Motor neuron (in vitro differentiated cells): ENCODE measurements at regions not wholly inside any gene's neighbourhood (a gene's known extent, or its start where the extent isn't known, plus 50 kb on each side); places are given as distances from the start of the nearest gene placed in this dataset.

Source experiments
- ATAC-seq, 8 experiments: fragments of 200-7000 bp; cut with Tn5 transposase; replicated peaks in 6 of 8; 2 replicates each; pipeline ENCODE4 v1.8.0; 2021; ENCODE audit warnings: mild to moderate bottlenecking in 8 of 8, moderate library complexity in 8 of 8
- H3K27ac ChIP-seq, 2 donors: fragments of 250-450 bp; sonication (Bioruptor Pico); 2 replicates each; pipeline ENCODE4 v1.9.0; 2021; ENCODE audit warnings: antibody characterized with exemption in 2 of 2, mild to moderate bottlenecking in 2 of 2, moderate library complexity in 1 of 2
- H3K4me1 ChIP-seq, 2 donors: fragments of 250-450 bp; sonication (Bioruptor Pico); replicated peaks in 1 of 2; 2 replicates each; pipeline ENCODE4 v1.6.1; 2021; ENCODE audit warnings: antibody characterized with exemption in 2 of 2, mild to moderate bottlenecking in 2 of 2, moderate library complexity in 1 of 2
- H3K4me3 ChIP-seq, 5 donors: fragments of 250-450 bp; sonication (Bioruptor Pico); 2 replicates each; pipeline ENCODE4 v1.9.0; 2021; ENCODE audit warnings: antibody characterized with exemption in 5 of 5, mild to moderate bottlenecking in 5 of 5, moderate library complexity in 4 of 5
- WGBS, 10 experiments: fragments of 450-650 bp; shearing (Covaris generic); methylation state at CpG; one replicate each; pipeline ENCODE4 v1.0.0; 2022; 5-methylcytosine and 5-hydroxymethylcytosine counted together
- in situ Hi-C, 9 experiments: fragments of 400-800 bp; cut with MboI; loops; one replicate each; pipeline ENCODE4 v1.15.0; 2021; ENCODE audit warnings: low sequenced_read_pairs in 9 of 9, low pct_unique_long_range_greater_than_20kb in 2 of 9; ENCODE audit not compliant: unreplicated experiment in 9 of 9

GRCh38 chrX:7247346-7247745, 99.4 kb upstream of the PUDP start:
- Histone ChIP-seq H3K27ac (no peak overlapping the region), H3K4me3 (no peak overlapping the region), H3K4me1 (no peaks in the 10 kb centered on the region)
- in situ Hi-C loops: no loop called here
- ATAC-seq: no peak
- 69 to 100% (median 94%) methylated on average over 1 to 2 of the region's 2 CpGs; no CpG with 5 or more reads in 4 of the 10 experiments for WGBS, 10 experiments

DNA sequence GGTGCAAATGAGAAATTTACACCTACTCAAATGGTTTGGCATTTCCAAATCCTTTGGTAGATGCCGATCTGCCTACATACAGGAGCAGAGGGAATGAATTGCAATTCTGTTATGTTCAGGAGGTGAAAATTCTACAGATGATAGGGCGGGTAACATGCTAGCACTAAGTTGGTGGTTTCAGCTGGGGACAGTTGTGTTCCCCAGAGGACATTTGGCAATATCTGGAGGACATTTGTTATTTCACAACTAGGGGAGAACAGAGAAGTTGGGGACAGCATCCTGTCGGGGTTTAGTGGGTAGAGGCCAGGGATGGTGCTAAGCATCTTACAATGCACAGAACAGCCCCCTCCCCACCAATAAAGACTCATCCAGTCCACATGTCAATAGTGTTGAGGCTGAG, 96.5 kb upstream of the PUDP start:
- no peak overlapping the region for H3K27ac ChIP-seq
- H3K4me1 ChIP-seq: no peaks in the 10 kb centered on the region
- no peak overlapping the region for H3K4me3 ChIP-seq
- no peak for ATAC-seq
- WGBS, 10 experiments: 30 to 100% (median 88%) methylated on average over 1 to 3 of the region's 3 CpGs; no CpG with 5 or more reads in 5 of the 10 experiments
- in situ Hi-C loops: no loop called here

GRCh38 chrX:7242613-7243012, 94.7 kb upstream of the PUDP start:
- WGBS, 10 experiments: 100% methylated on average over 1 of the region's 1 CpG; no CpG with 5 or more reads in 8 of the 10 experiments

DNA sequence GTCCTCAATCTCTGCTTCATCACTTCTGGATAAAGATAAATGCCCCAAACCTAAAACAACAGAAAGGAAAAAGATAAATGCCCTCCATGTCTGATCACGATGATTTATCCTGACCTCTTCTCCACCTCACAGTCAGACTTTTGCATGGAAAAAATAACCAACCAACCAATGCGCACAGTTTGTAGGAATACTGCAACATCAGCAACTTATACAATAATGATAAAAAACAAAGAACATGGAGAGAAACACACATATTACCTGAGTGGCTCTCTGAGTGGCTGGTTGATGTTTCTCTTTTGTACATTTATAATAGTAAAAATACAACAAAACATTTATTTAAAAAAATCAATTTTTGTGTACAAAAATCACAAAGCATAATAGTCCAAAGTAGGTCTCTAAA, 93.0 kb upstream of the PUDP start:
- whole genome bisulfite sequencing, 10 experiments: 96 to 100% (median 100%) methylated on average over 1 to 2 of the region's 2 CpGs; no CpG with 5 or more reads in 7 of the 10 experiments
- Histone ChIP-seq H3K4me3 (no peak overlapping the region), H3K4me1 (no peaks in the 10 kb centered on the region), H3K27ac (no peak overlapping the region)
- in situ Hi-C loops: no loop called here
- ATAC-seq: no peak

More at GRCh38 chrX:7242613-7243012, 94.7 kb upstream of the PUDP start:
- ATAC-seq: no peak
- no peak overlapping the region for H3K27ac ChIP-seq
- in situ Hi-C loops: no loop called here
- H3K4me3 ChIP-seq: no peak overlapping the region
- H3K4me1 ChIP-seq: no peaks in the 10 kb centered on the region

DNA sequence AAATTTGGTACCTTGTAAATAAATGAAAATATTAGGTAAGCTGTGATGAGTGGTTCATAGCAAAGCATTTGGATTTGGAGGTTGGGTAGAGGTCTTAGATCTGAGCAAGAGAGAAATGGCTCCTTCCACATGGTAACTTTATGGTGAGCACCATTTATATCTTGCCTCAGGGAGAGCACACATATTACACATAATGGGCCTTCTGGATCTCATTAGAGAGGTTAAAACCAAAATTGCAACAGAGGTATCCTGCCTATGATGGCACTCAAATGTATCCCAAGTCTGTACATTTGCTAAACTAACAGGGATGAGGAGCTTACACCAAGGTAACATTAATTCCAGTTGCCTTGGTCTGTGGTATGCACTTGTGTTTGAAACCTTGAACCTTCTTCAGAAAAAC, 87.1 kb upstream of the PUDP start:
- H3K27ac ChIP-seq: no peak overlapping the region
- H3K4me3 ChIP-seq: no peak overlapping the region
- ATAC-seq: no peak
- no peaks in the 10 kb centered on the region for H3K4me1 ChIP-seq
- in situ Hi-C loops: no loop called here

- no peaks in the 10 kb centered on the region for H3K4me1 ChIP-seq
- no peak overlapping the region for H3K4me3 ChIP-seq
- 33 to 100% (median 72%) methylated on average over 1 to 4 of the region's 4 CpGs; no CpG with 5 or more reads in 4 of the 10 experiments for WGBS, 10 experiments
- H3K27ac ChIP-seq: no peak overlapping the region
- no peak for ATAC-seq
- in situ Hi-C loops: no loop called here
Observed at GRCh38 chrX:7233580-7234406, 85.8 kb upstream of the PUDP start.

DNA sequence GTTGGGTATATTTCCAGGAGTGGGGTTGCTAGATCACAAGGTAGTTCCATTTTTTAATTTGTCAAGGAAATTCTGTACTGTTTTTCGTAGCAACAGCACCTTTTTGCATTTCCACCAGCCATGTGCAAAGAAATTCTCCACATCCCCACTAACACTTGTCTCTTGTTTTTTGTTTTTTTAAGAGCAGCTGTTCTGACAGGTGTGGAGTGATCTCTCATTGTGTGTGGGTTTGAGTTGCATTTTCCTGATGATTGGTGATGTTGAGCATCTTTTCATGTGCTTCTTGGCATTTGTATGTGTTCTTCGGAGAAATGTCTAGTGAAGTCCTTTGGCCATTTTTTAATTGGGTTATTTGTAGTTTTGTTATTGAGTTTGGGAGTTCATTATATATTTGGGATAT, 80.3 kb upstream of the PUDP start:
- ATAC-seq: no peak
- no peaks in the 10 kb centered on the region for H3K4me1 ChIP-seq
- H3K4me3 ChIP-seq: no peak overlapping the region
- H3K27ac ChIP-seq: no peak overlapping the region
- in situ Hi-C loops: no loop called here
- 0 to 100% (median 93%) methylated on average over 1 to 2 of the region's 2 CpGs; no CpG with 5 or more reads in 5 of the 10 experiments for WGBS, 10 experiments

DNA sequence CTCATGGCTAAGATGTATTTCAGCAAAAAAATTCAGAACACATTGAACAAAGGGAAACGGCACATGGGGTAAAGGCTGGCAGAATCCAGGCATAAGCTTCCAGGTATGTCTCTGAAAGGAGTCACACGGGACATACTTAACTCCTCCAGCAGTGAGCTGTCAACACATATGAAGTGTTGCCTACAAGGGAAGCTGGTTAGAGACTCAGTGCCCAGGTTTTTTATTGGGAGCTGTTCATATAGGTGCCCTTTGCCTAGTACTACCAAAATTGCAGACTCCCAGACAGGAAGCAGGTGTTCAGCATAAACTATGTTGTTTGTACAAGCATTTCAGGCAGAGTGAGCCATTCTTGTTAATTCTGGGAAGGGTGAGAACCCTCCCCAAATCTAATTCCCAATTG, 77.4 kb upstream of the PUDP start:
- Histone ChIP-seq H3K27ac (no peak overlapping the region), H3K4me1 (no peaks in the 10 kb centered on the region), H3K4me3 (no peak overlapping the region)
- ATAC-seq: no peak
- in situ Hi-C loops: no loop called here
- 100% methylated on average over 2 of the region's 2 CpGs; no CpG with 5 or more reads in 9 of the 10 experiments for WGBS, 10 experiments

DNA sequence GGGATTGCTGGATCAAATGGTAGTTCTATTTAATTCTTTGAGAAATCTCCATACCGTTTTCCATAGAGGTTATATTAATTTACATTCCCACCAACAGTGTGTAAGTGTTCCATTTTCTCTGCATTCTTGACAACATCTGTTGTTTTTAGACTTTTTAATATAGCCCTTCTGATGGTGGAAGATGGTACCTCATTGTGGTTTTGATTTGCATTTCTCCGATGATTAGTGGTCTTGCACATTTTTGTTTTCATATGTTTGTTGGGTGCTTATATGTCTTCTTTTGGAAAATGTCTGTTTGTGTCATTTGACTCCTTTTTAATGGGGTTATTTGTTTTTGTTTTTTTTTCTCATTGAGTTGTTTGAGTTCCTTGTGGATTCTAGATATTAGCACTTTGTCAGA, 75.3 kb upstream of the PUDP start:
- ATAC-seq: no peak
- in situ Hi-C loops: no loop called here
- Histone ChIP-seq H3K27ac (no peak overlapping the region), H3K4me3 (no peak overlapping the region), H3K4me1 (no peaks in the 10 kb centered on the region)
- WGBS, 10 experiments: 0 to 100% (median 62%) methylated on average over 1 to 2 of the region's 2 CpGs; no CpG with 5 or more reads in 2 of the 10 experiments

- no peak overlapping the region for H3K27ac ChIP-seq
- ATAC-seq: no peak
- WGBS, 10 experiments: 73 to 96% (median 83%) methylated on average over 3 to 9 of the region's 10 CpGs; no CpG with 5 or more reads in 6 of the 10 experiments
- in situ Hi-C loops: no loop called here
- no peak overlapping the region for H3K4me3 ChIP-seq
- no peaks in the 10 kb centered on the region for H3K4me1 ChIP-seq
Observed at GRCh38 chrX:7220121-7220520, 72.2 kb upstream of the PUDP start.

DNA sequence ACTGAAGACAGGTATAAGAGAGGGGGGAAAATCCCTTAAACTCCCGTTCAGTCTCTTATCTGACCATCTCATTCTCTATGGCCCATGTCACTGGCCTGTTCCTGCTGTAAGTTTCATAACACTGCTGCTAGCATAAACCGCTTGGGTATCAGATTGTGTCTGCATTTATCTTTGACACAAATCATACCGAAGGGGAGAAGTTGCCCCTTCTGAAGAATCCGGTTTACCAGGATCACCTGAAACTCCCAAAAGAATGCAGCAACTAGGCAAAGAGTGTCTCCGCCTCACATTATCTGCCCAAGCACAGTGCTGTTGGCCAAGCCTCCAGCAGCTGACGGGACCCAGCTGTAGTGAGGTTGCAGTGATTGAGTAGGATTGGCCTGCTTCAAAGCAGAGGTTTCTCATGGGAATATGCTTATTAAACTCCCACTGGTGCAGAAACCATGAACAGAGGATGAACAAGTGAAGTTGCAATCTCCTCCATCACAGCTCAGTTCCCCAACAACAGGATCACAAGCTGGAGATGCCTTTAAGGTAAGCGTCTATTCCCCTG, 71.3 kb upstream of the PUDP start:
- no peak overlapping the region for H3K4me3 ChIP-seq
- H3K4me1 ChIP-seq: no peaks in the 10 kb centered on the region
- H3K27ac ChIP-seq: no peak overlapping the region
- 71 to 100% (median 90%) methylated on average over 1 to 5 of the region's 7 CpGs; no CpG with 5 or more reads in 4 of the 10 experiments for WGBS, 10 experiments
- ATAC-seq: no peak
- in situ Hi-C loops: no loop called here

DNA sequence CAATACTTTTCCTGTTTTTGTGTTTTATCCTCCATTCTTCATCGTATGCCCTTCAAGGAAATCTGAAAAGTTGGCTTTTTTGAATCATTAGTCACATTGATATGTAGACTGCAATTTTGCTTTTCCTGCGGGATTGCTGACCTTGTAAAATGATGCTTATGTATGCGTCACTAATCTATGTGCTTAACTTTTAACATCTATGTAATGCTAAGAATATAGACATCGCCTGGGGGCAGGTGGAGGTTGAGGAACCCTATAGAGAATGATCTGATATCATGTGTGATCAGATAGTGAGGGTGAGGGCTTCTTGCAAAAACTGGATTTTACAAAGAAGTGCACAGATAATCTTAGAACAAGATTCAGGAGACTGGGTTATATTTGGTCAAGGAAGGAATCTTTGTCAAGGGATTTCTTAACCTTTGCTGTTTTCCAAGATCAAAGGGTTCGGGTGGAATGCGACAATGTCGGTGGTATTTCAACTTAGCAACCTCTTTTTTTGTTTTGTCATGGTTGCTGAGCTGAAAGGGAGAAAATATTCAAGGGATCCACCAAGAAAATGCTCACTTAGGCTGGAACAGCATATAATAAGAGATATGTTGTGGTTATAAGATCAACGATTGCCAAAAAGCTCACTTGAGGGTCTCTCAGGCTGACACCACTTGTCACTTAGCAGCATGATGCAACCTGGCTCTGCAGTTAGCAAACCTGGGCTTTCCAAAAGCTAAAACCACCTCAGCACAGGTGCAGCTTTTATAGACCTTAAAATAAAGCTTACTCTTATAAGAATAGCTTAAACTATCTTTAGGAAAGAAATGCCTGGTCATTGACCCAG, 70.6 kb upstream of the PUDP start:
- Histone ChIP-seq H3K4me3 (no peak overlapping the region), H3K27ac (no peak overlapping the region), H3K4me1 (no peaks in the 10 kb centered on the region)
- ATAC-seq: no peak
- in situ Hi-C loops: no loop called here
- WGBS, 10 experiments: 72 to 95% (median 89%) methylated on average over 2 to 8 of the region's 8 CpGs; no CpG with 5 or more reads in 5 of the 10 experiments

GRCh38 chrX:7216981-7217587, 69.1 kb upstream of the PUDP start:
- Histone ChIP-seq H3K4me3 (no peak overlapping the region), H3K4me1 (no peaks in the 10 kb centered on the region), H3K27ac (no peak overlapping the region)
- 83 to 100% (median 94%) methylated on average over 1 to 3 of the region's 6 CpGs; no CpG with 5 or more reads in 7 of the 10 experiments for WGBS, 10 experiments
- in situ Hi-C loops: no loop called here
- ATAC-seq: no peak
